ENCODE measurements at regions not wholly inside any gene's neighbourhood (a gene's known extent, or its start where the extent isn't known, plus 50 kb on each side); places are given as distances from the start of the nearest gene placed in this dataset.

DNA sequence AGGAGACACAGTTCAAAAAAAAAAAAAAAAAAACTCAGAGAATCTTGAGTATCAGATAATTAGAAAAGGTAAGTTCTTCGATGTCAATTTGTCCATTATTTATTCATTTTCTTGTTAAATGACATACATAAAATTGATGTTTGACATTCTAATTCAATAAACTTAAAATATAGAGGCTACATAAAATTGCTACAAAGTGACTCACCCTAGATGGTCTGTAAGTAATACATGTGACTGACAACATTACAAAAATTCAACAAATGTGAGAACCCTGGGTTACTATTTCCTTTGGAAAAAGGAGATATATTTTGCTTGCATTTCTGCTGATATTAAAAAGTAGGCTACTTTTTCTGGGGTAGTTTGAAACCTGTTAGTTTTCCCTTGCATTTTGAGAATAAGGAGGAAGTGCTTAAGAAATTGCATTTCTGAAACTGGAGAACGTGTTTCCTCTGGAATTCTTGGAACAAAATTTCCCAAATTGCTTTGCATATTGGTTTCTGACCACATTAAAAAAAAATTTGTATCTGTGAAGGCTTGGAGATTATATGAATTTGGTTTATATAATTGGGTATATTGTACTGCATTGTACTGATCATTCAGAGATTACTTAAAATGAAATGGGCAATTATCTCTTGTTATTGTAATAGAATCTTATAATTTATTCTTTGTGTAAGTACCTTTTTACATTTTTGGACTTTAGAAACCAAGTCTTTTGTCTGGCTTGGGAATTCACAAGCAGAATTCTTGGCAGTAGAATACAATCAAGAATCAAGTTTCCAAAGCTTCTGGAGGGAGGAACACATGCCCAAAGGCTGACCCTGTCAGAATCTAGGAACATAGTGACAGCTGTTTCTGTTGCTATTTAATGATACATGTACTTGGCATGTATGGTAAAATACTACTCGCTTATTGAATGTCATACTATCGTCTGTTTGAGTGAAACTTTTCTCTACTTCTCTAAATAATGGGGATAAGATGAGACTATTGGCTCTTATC is 106.1 kb downstream of the DSEL start:
- TF ChIP-seq, protein P1, sequence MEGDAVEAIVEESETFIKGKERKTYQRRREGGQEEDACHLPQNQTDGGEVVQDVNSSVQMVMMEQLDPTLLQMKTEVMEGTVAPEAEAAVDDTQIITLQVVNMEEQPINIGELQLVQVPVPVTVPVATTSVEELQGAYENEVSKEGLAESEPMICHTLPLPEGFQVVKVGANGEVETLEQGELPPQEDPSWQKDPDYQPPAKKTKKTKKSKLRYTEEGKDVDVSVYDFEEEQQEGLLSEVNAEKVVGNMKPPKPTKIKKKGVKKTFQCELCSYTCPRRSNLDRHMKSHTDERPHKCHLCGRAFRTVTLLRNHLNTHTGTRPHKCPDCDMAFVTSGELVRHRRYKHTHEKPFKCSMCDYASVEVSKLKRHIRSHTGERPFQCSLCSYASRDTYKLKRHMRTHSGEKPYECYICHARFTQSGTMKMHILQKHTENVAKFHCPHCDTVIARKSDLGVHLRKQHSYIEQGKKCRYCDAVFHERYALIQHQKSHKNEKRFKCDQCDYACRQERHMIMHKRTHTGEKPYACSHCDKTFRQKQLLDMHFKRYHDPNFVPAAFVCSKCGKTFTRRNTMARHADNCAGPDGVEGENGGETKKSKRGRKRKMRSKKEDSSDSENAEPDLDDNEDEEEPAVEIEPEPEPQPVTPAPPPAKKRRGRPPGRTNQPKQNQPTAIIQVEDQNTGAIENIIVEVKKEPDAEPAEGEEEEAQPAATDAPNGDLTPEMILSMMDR (IDR thresholded peaks at IDR 0.05; ENCODE audit: low read length), result no peak
- TF ChIP-seq EZH2 (optimal IDR thresholded peaks at IDR 0.05; ENCODE audit: low read depth, low read length), result no peak
